HEK293T (cell line): ENCODE measurements at regions not wholly inside any gene's neighbourhood (a gene's known extent, or its start where the extent isn't known, plus 50 kb on each side); places are given as distances from the start of the nearest gene placed in this dataset.

Experiments used
- CTCF ChIA-PET: fragments of 350-600 bp; formaldehyde crosslinking; extraction: SDS; loops from one replicate; lab custom pipeline; 2021; ENCODE audit warnings: antibody characterized with exemption, inconsistent platforms; lab: Yijun Ruan, JAX
- POLR2A ChIA-PET: fragments of 350-600 bp; formaldehyde crosslinking; extraction: SDS; loops from one replicate; lab custom pipeline; 2020; ENCODE audit warnings: antibody characterized with exemption, inconsistent platforms; lab: Yijun Ruan, JAX
- DNase-seq: peaks from one replicate; pipeline ENCODE4 v3.0.0; 2012; ENCODE audit warnings: mixed read lengths; ENCODE audit errors: extremely low spot score
- ARNT ChIP-seq: fragments of 450-650 bp; IDR thresholded peaks from 2 replicates; pipeline ENCODE4 v1.6.1; 2017; ENCODE audit warnings: mild to moderate bottlenecking
- BHLHE40 ChIP-seq: fragments of 450-650 bp; IDR thresholded peaks from 2 replicates; pipeline ENCODE4 v1.6.1; 2016; ENCODE audit warnings: mild to moderate bottlenecking, moderate library complexity, borderline replicate concordance
- CTBP1 ChIP-seq: fragments of 450-650 bp; IDR thresholded peaks from 2 replicates; pipeline ENCODE4 v1.6.1; 2016; ENCODE audit warnings: borderline replicate concordance
- ELF4 ChIP-seq: fragments of 450-650 bp; IDR thresholded peaks from 2 replicates; pipeline ENCODE4 v1.6.1; 2017; ENCODE audit warnings: antibody characterized with exemption
- FOXA1 ChIP-seq: fragments of 450-650 bp; IDR thresholded peaks from 2 replicates; pipeline ENCODE4 v1.6.1; 2016; ENCODE audit warnings: mild to moderate bottlenecking
- FOXK2 ChIP-seq: fragments of 450-650 bp; IDR thresholded peaks from 2 replicates; pipeline ENCODE4 v1.6.1; 2016; ENCODE audit warnings: mild to moderate bottlenecking
- FOXM1 ChIP-seq: fragments of 450-650 bp; IDR thresholded peaks from 2 replicates; pipeline ENCODE4 v1.6.1; 2017; ENCODE audit warnings: mild to moderate bottlenecking, borderline replicate concordance
- HDGF ChIP-seq: fragments of 450-650 bp; IDR thresholded peaks from 2 replicates; pipeline ENCODE4 v1.6.1; 2017; ENCODE audit warnings: antibody characterized with exemption, borderline replicate concordance
- L3MBTL2 ChIP-seq: fragments of 450-650 bp; conservative IDR thresholded peaks from 2 replicates; pipeline ENCODE4 v1.6.1; 2016; ENCODE audit warnings: mild to moderate bottlenecking
- LEF1 ChIP-seq: fragments of 450-650 bp; IDR thresholded peaks from 2 replicates; pipeline ENCODE4 v1.6.1; 2017; ENCODE audit warnings: mild to moderate bottlenecking, borderline replicate concordance
- NFRKB ChIP-seq: fragments of 450-650 bp; IDR thresholded peaks from 2 replicates; pipeline ENCODE4 v1.6.1; 2016; ENCODE audit warnings: mild to moderate bottlenecking, moderate library complexity
- PKNOX1 ChIP-seq: fragments of 450-650 bp; IDR thresholded peaks from 2 replicates; pipeline ENCODE4 v1.6.1; 2016
- SP1 ChIP-seq: fragments of 450-650 bp; IDR thresholded peaks from 2 replicates; pipeline ENCODE4 v1.6.1; 2017
- SUZ12 ChIP-seq: fragments of 450-650 bp; IDR thresholded peaks from 2 replicates; pipeline ENCODE4 v1.6.1; 2016; ENCODE audit warnings: mild to moderate bottlenecking
- TARDBP ChIP-seq: fragments of 450-650 bp; IDR thresholded peaks from 2 replicates; pipeline ENCODE4 v1.6.1; 2016
- ZNF384 ChIP-seq: fragments of 450-650 bp; IDR thresholded peaks from 2 replicates; pipeline ENCODE4 v1.6.1; 2016

- no peak for TF ChIP-seq NFRKB
- no peak for TF ChIP-seq LEF1
- TF ChIP-seq SP1 = no peak
- TF ChIP-seq BHLHE40 = no peak
- no peak for TF ChIP-seq L3MBTL2
- no peak for TF ChIP-seq ELF4
- TF ChIP-seq ARNT = no peak
- TF ChIP-seq CTBP1 = no peak
- no peak for TF ChIP-seq TARDBP
- TF ChIP-seq HDGF = no peak
- no peak for TF ChIP-seq ZNF384
- no peak for TF ChIP-seq PKNOX1
- no peak for TF ChIP-seq FOXA1
- CTCF ChIA-PET = no interaction called here
- POLR2A ChIA-PET = no interaction called here
- DNase-seq = no peak
Measured at GRCh38 chr3:153666991-153667740, 454.0 kb upstream of the ARHGEF26 start.

- no peak for TF ChIP-seq ZNF384
- no peak for TF ChIP-seq PKNOX1
- no peak for TF ChIP-seq SP1
- no peak for TF ChIP-seq TARDBP
- no peak for TF ChIP-seq ELF4
- no peak for TF ChIP-seq LEF1
- no peak for TF ChIP-seq NFRKB
- no peak for TF ChIP-seq FOXK2
- no peak for TF ChIP-seq FOXA1
- no peak for TF ChIP-seq CTBP1
- TF ChIP-seq SUZ12 = no peak
- TF ChIP-seq ARNT = no peak
- TF ChIP-seq HDGF = no peak
- TF ChIP-seq BHLHE40 = no peak
- no peak for TF ChIP-seq L3MBTL2
- no peak for TF ChIP-seq FOXM1
- CTCF ChIA-PET = no interaction called here
Measured at GRCh38 chr3:153669527-153669926, 451.7 kb upstream of the ARHGEF26 start.

GRCh38 chr3:153670577-153670976 lies 450.6 kb upstream of the ARHGEF26 start:
- ChIA-PET POLR2A (no interaction called here), CTCF (no interaction called here)

More at GRCh38 chr3:153669527-153669926, 451.7 kb upstream of the ARHGEF26 start:
- POLR2A ChIA-PET = no interaction called here
- DNase-seq = no peak

GRCh38 chr3:153673853-153674252 lies 447.3 kb upstream of the ARHGEF26 start:
- TF ChIP-seq FOXM1 = no peak
- TF ChIP-seq BHLHE40 = no peak
- no peak for TF ChIP-seq CTBP1
- no peak for TF ChIP-seq TARDBP
- TF ChIP-seq NFRKB = no peak
- CTCF ChIA-PET = no interaction called here
- POLR2A ChIA-PET = no interaction called here
- DNase-seq = no peak

More at GRCh38 chr3:153670577-153670976, 450.6 kb upstream of the ARHGEF26 start:
- TF ChIP-seq L3MBTL2 (no peak), FOXA1 (no peak)
- no peak for DNase-seq

GRCh38 chr3:153679714-153680113 lies 441.5 kb upstream of the ARHGEF26 start:
- DNase-seq = no peak
- TF ChIP-seq PKNOX1 (no peak), L3MBTL2 (no peak), FOXK2 (no peak), TARDBP (no peak), FOXA1 (no peak), SP1 (no peak), ZNF384 (no peak), HDGF (no peak), ELF4 (no peak), FOXM1 (no peak)
- ChIA-PET POLR2A (no interaction called here), CTCF (no interaction called here)

GRCh38 chr3:153680526-153680925 lies 440.7 kb upstream of the ARHGEF26 start:
- CTCF ChIA-PET = no interaction called here
- TF ChIP-seq SUZ12 = no peak
- no peak for DNase-seq
- POLR2A ChIA-PET = no interaction called here

- no peak for DNase-seq
- ChIA-PET POLR2A (no interaction called here), CTCF (no interaction called here)
- TF ChIP-seq FOXK2 = no peak
- no peak for TF ChIP-seq BHLHE40
- no peak for TF ChIP-seq L3MBTL2
- no peak for TF ChIP-seq NFRKB
- no peak for TF ChIP-seq ZNF384
- no peak for TF ChIP-seq LEF1
- no peak for TF ChIP-seq ARNT
- TF ChIP-seq TARDBP = no peak
- no peak for TF ChIP-seq HDGF
- no peak for TF ChIP-seq CTBP1
- TF ChIP-seq ELF4 = no peak
- no peak for TF ChIP-seq SP1
- TF ChIP-seq FOXM1 = no peak
- no peak for TF ChIP-seq FOXA1
- TF ChIP-seq SUZ12 = no peak
Measured at GRCh38 chr3:153681057-153681456, 440.1 kb upstream of the ARHGEF26 start.
